ENCODE measurements at regions not wholly inside any gene's neighbourhood (a gene's known extent, or its start where the extent isn't known, plus 50 kb on each side); places are given as distances from the start of the nearest gene placed in this dataset.

DNA sequence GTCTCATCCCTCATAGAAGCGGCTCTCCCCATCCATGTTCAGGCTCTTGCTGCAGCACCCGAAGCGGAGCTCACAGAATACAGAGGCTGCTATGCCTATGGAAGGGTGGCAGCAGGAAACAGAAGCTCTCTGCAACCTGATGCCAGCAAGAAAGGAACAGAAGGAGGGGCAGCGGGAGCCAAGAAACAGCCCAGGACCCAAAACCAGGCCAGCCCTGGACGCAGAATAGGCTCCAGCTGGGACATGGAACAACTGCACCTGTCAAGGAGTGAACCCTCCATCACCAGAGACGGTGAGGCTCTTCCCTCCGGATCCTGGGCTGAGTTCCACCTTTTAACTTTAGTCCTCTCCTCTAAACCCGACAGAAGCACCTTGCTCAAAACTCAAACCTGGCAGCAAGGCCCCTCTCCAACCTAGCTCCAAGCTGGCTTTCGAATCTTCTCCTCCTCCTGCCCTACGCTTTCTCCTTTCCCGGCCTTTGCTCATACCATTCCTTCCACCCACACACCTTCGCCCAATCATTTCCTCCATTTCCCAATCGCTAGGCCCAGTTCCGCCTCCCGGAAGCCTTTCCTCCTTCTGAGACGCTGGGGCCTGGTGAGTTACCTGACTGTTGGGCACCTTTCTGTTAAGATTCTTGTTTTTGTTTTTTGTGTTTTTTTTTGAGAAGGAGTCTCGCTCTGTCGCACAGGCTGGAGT lies 122.8 kb upstream of the ZNF92 start:
- H3K9ac ChIP-seq (ENCODE audit: low read length): no peak overlapping the region
- no peak overlapping the region for H3K4me3 ChIP-seq (ENCODE audit: low read length)
- H3K36me3 ChIP-seq (ENCODE audit: control insufficient read depth, insufficient read depth, low read length): no peaks in the 10 kb centered on the region
- H3K4me1 ChIP-seq (ENCODE audit: control insufficient read depth, insufficient read depth, low read length): peaks cover 3% of the 10 kb centered on the region
- H3K27me3 ChIP-seq (ENCODE audit: control insufficient read depth, insufficient read depth, low read length): peaks cover 6% of the 10 kb centered on the region
- H3K9me3 ChIP-seq (ENCODE audit: control insufficient read depth, low read length): no peaks in the 10 kb centered on the region

DNA sequence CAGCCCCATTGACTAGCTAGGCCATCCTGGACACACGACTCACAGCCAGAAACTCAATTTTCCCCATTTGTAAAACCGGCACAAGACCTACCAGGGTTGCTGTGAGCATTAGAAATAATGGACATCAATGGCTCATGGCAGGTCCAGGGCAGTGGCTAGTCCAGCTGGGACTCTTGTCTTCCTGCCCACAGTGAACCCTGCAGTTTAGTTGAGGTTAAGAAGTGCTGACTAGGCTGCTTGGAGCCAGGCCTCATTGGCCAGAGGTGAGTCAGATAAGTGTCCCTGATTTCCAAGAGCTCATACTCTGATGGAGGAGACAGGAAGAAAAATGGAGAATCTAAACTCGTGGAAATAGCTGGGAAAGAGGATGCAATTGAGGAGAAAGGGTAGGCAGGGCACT lies 123.4 kb upstream of the ZNF92 start:
- Histone ChIP-seq H3K9ac (ENCODE audit: low read length) (no peak overlapping the region), H3K36me3 (ENCODE audit: control insufficient read depth, insufficient read depth, low read length) (no peaks in the 10 kb centered on the region), H3K27me3 (ENCODE audit: control insufficient read depth, insufficient read depth, low read length) (peaks cover 6% of the 10 kb centered on the region), H3K4me3 (ENCODE audit: low read length) (no peak overlapping the region), H3K9me3 (ENCODE audit: control insufficient read depth, low read length) (no peaks in the 10 kb centered on the region), H3K4me1 (ENCODE audit: control insufficient read depth, insufficient read depth, low read length) (peaks cover 3% of the 10 kb centered on the region)

DNA sequence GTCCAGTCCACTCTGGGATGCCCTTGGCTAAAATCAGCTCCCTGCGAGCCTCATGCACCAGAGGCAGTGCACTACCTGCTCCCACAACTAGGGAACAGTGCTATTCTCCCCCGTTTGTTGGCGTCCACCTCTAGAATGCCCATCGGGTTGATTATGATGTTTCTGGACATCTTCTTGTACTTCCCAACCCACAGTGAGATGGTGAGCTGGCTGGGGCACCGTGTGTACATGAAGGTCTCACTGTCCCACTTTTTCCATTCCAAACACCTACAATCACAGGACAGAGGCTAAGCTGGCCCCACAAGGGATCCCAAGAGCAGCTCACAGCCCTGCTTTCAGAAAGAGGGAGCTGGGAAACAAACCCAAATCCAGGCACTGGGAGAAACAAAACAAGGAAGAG lies 126.2 kb upstream of the ZNF92 start:
- Histone ChIP-seq H3K4me3 (ENCODE audit: low read length) (no peak overlapping the region), H3K9ac (ENCODE audit: low read length) (no peak overlapping the region), H3K27me3 (ENCODE audit: control insufficient read depth, insufficient read depth, low read length) (peaks cover 6% of the 10 kb centered on the region), H3K9me3 (ENCODE audit: control insufficient read depth, low read length) (no peaks in the 10 kb centered on the region), H3K4me1 (ENCODE audit: control insufficient read depth, insufficient read depth, low read length) (peaks cover 3% of the 10 kb centered on the region), H3K36me3 (ENCODE audit: control insufficient read depth, insufficient read depth, low read length) (no peaks in the 10 kb centered on the region)

DNA sequence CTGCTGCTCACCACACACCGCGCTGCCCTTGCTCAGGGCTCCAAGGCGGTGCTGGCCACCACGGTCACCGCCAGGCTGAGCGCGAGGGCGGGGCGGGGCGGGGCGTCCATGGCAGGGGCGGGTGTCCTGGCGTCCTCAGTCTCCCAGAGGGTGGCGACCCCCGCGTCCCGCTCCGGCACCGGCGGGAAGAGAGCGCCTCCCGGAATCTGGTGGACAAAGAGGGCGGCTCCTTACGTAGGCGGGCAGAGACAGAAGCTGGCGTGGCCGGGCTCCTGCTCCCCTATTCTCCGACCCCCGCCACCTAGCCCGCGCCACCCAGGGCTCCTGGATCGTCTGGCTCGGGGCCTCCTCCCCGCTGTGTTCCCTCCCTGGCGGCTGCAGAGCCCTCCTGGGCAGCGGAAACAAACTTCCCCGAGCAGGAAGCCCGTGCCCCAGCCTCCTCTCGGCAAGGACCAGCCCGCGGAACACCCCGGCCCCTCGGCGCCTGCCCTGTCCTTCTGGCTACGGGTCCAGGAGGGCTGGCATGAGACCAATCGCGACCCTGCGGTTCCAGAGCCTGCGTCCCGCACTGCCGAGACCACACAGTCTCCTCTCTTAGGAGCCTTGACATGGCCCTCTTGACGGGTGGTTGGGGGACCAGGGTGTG lies 133.8 kb upstream of the ZNF92 start:
- peaks cover 7% of the 10 kb centered on the region for H3K4me1 ChIP-seq (ENCODE audit: control insufficient read depth, insufficient read depth, low read length)
- H3K9me3 ChIP-seq (ENCODE audit: control insufficient read depth, low read length): no peaks in the 10 kb centered on the region
- H3K27me3 ChIP-seq (ENCODE audit: control insufficient read depth, insufficient read depth, low read length): peaks cover 23% of the 10 kb centered on the region
- H3K4me3 ChIP-seq (ENCODE audit: low read length): peak overlapping the region; percentile 4
- peak overlapping the region; percentile 47 for H3K9ac ChIP-seq (ENCODE audit: low read length)
- H3K36me3 ChIP-seq (ENCODE audit: control insufficient read depth, insufficient read depth, low read length): no peaks in the 10 kb centered on the region

DNA sequence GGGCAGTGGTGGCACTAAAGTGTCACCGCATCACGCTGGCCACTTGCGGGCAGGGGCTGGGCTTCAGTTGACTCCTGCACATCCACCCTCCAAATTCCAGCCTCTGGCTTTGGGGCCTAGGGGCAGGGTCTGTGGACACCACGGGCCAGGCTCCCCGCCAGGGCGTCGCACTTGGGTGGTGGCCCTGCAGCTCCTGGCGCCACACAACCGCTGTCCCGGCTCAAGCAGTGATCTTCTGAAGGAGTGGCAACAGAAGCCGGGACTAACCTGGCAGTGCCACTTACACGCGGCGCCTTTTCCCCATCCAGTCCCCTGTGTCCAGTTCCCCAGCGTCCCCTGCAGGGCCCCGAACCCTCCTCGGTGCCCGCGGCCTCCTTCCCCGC lies 134.3 kb upstream of the ZNF92 start:
- Histone ChIP-seq H3K27me3 (ENCODE audit: control insufficient read depth, insufficient read depth, low read length) (peaks cover 23% of the 10 kb centered on the region), H3K9me3 (ENCODE audit: control insufficient read depth, low read length) (no peaks in the 10 kb centered on the region), H3K9ac (ENCODE audit: low read length) (no peak overlapping the region), H3K4me1 (ENCODE audit: control insufficient read depth, insufficient read depth, low read length) (peaks cover 7% of the 10 kb centered on the region), H3K4me3 (ENCODE audit: low read length) (no peak overlapping the region), H3K36me3 (ENCODE audit: control insufficient read depth, insufficient read depth, low read length) (no peaks in the 10 kb centered on the region)

DNA sequence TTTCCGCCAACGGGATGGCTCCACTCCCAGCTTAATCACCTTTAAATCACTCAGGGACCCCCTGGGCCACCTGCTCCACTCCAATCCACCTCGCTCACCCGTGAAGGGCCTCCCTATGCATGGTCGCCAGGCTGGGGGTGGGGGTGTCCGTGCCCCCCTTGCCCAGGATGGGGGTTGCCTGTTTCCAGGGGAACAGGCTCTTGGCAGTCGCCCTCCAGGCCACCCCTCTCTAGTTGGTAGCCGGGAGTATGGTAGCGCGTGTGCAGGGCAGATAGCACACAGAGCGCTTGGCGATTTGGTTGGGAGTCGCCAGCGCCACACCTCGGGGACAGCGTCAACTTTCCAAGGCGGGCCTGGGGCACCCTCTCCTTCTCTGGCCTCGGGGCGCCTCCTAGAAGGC lies 134.9 kb upstream of the ZNF92 start:
- Histone ChIP-seq H3K36me3 (ENCODE audit: control insufficient read depth, insufficient read depth, low read length) (no peaks in the 10 kb centered on the region), H3K27me3 (ENCODE audit: control insufficient read depth, insufficient read depth, low read length) (peaks cover 23% of the 10 kb centered on the region), H3K4me1 (ENCODE audit: control insufficient read depth, insufficient read depth, low read length) (peaks cover 7% of the 10 kb centered on the region), H3K4me3 (ENCODE audit: low read length) (no peak overlapping the region), H3K9ac (ENCODE audit: low read length) (no peak overlapping the region), H3K9me3 (ENCODE audit: control insufficient read depth, low read length) (no peaks in the 10 kb centered on the region)

DNA sequence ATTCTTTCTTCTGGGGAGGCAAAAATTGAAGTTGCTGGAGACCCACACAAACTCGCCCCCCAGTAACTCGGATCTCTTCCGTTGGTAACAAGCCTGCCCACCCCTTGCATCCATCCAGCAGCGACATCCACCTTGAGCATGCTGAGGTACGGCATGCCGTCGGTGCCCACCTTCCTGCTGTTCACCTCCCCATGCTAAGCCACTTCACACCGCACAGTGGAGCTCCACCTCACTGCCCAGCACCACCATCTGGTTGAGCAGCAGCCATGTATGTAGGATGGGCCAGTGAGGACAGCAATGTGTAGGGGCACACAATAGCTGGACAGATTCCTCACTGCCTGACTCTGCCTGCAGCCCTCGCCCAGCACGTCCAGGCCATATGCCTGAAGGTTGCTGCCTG lies 138.1 kb upstream of the ZNF92 start:
- peaks cover 7% of the 10 kb centered on the region for H3K4me1 ChIP-seq (ENCODE audit: control insufficient read depth, insufficient read depth, low read length)
- H3K9ac ChIP-seq (ENCODE audit: low read length): no peak overlapping the region
- H3K36me3 ChIP-seq (ENCODE audit: control insufficient read depth, insufficient read depth, low read length): no peaks in the 10 kb centered on the region
- peaks cover 23% of the 10 kb centered on the region for H3K27me3 ChIP-seq (ENCODE audit: control insufficient read depth, insufficient read depth, low read length)
- H3K9me3 ChIP-seq (ENCODE audit: control insufficient read depth, low read length): no peaks in the 10 kb centered on the region
- H3K4me3 ChIP-seq (ENCODE audit: low read length): no peak overlapping the region

DNA sequence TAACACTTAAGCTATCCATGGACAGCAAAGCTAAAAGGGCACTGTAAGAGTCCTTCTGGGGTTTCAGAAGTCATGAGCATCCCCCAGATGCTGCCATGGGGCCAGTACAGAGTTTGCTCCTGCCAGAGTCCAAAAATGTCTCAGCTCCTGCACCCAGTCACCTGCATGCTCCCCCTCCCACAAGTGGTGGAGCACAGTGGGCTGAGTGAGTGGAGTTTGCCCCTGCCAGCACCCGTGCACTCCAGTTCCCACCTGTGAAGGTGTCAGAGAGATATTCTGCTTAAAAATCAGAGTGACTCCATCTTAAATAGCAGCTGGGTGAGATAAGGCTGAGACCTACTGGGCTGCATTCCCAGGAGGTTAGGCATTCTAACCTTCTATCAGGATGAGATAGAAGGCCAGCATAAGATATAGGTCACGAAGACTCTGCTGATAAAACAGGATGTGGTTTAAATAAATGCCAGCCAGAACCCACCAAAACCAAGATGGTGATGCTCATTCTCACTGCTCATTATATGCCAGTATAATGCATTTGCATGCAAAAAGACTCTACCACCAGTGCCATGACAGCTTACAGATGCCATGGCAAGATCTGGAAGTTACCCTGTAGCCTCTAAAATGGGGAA lies 140.1 kb upstream of the ZNF92 start:
- no peaks in the 10 kb centered on the region for H3K4me1 ChIP-seq (ENCODE audit: control insufficient read depth, insufficient read depth, low read length)
- H3K4me3 ChIP-seq (ENCODE audit: low read length): no peak overlapping the region
- no peak overlapping the region for H3K9ac ChIP-seq (ENCODE audit: low read length)
- H3K9me3 ChIP-seq (ENCODE audit: control insufficient read depth, low read length): no peaks in the 10 kb centered on the region
- H3K36me3 ChIP-seq (ENCODE audit: control insufficient read depth, insufficient read depth, low read length): no peaks in the 10 kb centered on the region
- peaks cover 7% of the 10 kb centered on the region for H3K27me3 ChIP-seq (ENCODE audit: control insufficient read depth, insufficient read depth, low read length)

DNA sequence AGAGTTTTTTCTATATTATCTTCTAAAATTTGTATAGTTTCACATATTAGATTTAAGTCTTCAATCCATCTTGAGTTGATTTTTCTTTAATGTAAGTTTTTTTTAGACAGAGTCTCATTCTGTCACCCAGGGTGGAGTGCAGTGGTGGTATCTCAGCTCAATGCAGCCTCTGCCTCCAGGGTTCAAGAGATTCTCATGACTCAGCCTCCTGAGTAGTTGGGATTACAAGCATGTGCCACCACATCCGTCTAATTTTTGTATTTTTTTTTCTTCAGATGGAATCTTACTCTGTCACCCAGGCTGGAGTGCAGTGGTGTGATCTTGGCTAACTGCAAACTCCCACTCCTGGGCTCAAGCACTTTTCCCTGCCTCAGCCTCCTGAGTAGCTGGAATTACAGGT lies 143.4 kb upstream of the ZNF92 start:
- Histone ChIP-seq H3K9me3 (ENCODE audit: control insufficient read depth, low read length) (no peaks in the 10 kb centered on the region), H3K27me3 (ENCODE audit: control insufficient read depth, insufficient read depth, low read length) (no peaks in the 10 kb centered on the region), H3K4me3 (ENCODE audit: low read length) (no peak overlapping the region), H3K9ac (ENCODE audit: low read length) (no peak overlapping the region), H3K36me3 (ENCODE audit: control insufficient read depth, insufficient read depth, low read length) (no peaks in the 10 kb centered on the region), H3K4me1 (ENCODE audit: control insufficient read depth, insufficient read depth, low read length) (no peaks in the 10 kb centered on the region)

DNA sequence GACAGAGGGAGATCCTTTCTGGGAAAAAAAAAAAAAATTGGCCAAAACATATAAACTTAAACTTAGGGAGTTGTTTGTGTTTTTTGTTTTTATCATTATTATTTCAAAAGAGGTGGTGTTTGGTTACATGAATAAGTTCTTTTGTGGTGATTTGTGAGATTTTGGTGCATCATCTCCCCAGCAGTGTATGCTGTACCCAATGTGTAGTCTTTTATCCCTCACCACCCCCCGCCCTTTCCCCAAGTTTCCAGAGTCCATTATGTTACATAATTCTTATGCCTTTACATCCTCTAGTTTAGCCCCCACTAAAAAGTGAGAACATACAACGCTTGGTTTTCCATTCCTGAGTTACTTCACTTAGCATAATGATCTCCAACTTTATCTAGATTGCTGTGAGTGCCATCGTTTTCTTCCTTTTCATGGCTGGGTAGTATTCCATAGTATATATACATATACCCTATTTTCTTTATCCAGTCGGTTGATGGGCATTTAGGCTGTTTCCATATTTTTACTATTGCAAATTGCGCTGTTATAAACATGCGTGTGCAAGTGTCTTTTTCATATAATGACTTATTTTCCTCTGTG lies 148.1 kb upstream of the ZNF92 start:
- H3K9ac ChIP-seq (ENCODE audit: low read length): no peak overlapping the region
- no peaks in the 10 kb centered on the region for H3K27me3 ChIP-seq (ENCODE audit: control insufficient read depth, insufficient read depth, low read length)
- no peak overlapping the region for H3K4me3 ChIP-seq (ENCODE audit: low read length)
- H3K4me1 ChIP-seq (ENCODE audit: control insufficient read depth, insufficient read depth, low read length): no peaks in the 10 kb centered on the region
- H3K9me3 ChIP-seq (ENCODE audit: control insufficient read depth, low read length): no peaks in the 10 kb centered on the region
- no peaks in the 10 kb centered on the region for H3K36me3 ChIP-seq (ENCODE audit: control insufficient read depth, insufficient read depth, low read length)

DNA sequence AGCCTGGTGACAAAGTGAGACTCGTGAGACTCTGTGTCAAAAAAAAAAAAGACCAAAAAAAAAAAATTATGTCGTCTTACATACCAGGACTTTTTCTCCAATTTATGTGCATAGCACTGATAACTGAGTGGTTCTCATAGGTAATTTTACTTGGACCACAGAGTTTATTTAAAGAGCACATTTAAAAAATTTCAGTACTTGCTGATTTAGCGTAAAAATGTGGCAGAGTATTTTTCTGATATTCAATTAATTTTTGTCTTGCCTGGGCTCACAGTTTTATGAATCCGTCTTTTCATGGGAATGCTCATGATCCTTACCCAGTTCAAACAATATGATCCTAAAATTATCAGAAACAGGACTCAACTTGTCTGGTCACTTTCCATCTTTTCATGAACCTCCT lies 151.0 kb upstream of the ZNF92 start:
- Histone ChIP-seq H3K4me1 (ENCODE audit: control insufficient read depth, insufficient read depth, low read length) (no peaks in the 10 kb centered on the region), H3K27me3 (ENCODE audit: control insufficient read depth, insufficient read depth, low read length) (no peaks in the 10 kb centered on the region), H3K9me3 (ENCODE audit: control insufficient read depth, low read length) (no peaks in the 10 kb centered on the region), H3K36me3 (ENCODE audit: control insufficient read depth, insufficient read depth, low read length) (no peaks in the 10 kb centered on the region), H3K9ac (ENCODE audit: low read length) (no peak overlapping the region), H3K4me3 (ENCODE audit: low read length) (no peak overlapping the region)

DNA sequence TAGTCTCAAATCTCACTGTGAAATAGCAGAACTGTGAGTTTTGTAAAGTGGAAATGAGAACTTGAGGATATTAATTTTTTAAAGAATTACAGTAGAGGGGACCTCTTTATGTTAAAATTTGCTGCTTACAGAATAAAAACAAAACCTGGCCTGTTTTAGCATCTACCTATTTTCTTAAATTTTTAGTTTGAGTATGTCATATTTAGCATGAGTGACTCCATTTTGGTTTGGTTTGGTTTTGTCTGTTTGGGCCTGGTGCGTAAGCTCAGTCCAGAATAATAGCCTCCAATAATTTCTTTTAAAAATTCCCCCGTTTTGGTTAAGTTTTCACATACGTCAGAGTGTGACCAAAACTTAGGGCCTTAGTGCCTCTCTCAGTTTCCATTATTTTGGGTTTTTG lies 152.0 kb upstream of the ZNF92 start:
- H3K9ac ChIP-seq (ENCODE audit: low read length): no peak overlapping the region

More for the DNA sequence above, 152.0 kb upstream of the ZNF92 start:
- no peaks in the 10 kb centered on the region for H3K36me3 ChIP-seq (ENCODE audit: control insufficient read depth, insufficient read depth, low read length)
- H3K9me3 ChIP-seq (ENCODE audit: control insufficient read depth, low read length): no peaks in the 10 kb centered on the region
- H3K4me3 ChIP-seq (ENCODE audit: low read length): no peak overlapping the region
- no peaks in the 10 kb centered on the region for H3K4me1 ChIP-seq (ENCODE audit: control insufficient read depth, insufficient read depth, low read length)
- H3K27me3 ChIP-seq (ENCODE audit: control insufficient read depth, insufficient read depth, low read length): no peaks in the 10 kb centered on the region

All from mucosa of stomach (tissue), 1 donor.